HG02588 (cell line): ENCODE measurements at regions not wholly inside any gene's neighbourhood (a gene's known extent, or its start where the extent isn't known, plus 50 kb on each side); places are given as distances from the start of the nearest gene placed in this dataset.
"Not testable (repeated sequence)": the region's sequence is repeated elsewhere in the genome, so short reads cannot be mapped to it uniquely, and the experiment has no call there.

Experiments used
- ATAC-seq: cut with Tn5 transposase; IDR thresholded peaks from one replicate; pipeline ENCODE4 v1.9.1; 2021; ENCODE audit warnings: mild to moderate bottlenecking, moderate library complexity; ENCODE audit not compliant: unreplicated experiment

DNA sequence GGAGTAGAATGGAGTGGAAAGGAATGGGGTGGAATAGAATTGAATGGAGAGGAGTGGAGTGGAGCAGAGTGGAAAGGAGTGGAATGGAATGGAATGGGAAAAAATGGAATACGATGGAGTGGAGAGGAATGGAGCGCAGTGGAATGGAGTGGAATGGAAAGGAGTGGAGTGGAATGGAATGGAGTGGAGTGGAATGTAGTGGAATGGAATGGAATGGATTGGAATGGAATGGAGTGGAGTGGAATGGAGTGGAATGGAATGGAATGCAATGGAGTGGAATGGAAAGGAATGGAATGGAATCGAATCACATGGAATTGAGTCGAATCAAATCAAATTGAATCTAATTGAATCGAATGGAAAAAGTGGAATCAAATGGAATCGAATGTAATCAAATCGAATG, 1016.1 kb downstream of the CDY1 start:
- no peak for ATAC-seq

DNA sequence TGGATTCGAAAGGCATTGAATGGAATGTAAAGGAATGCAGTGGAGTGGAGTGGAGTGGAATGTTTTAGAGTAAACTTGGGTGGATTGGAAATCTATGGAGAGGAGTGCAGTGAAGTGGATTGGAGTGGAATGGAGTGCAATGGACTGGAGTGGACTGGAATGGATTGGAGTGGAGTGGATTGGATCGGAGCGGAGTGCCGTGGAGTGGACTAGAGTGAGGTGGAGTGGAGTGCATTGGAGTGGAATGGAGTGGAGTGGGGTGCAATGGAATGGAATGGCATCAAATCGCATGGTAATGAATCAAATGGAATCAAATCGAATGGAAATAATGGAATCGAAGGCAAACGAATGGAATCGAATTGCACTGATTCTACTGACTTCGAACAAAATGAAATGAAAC, 1023.9 kb downstream of the CDY1 start:
- ATAC-seq: not testable (repeated sequence)

DNA sequence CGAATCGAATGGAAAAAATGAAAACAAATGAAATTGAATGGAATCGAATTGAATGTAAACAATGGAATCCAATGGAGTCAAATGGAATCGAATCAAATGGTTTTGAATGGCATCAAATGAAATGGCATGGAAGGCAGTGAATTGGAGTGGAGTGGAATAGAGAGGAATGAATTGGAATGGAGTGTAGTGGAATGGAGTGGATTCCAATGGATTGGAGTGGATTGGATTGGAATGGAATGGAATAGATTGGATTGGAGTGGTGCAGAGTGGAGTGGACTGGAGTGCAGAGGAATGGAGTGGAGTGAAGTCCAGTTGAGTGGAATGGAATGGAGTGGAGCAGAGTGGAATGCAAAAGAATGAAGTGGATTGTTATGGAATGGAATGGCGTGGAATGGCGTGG, 1026.3 kb downstream of the CDY1 start:
- ATAC-seq: not testable (repeated sequence)

DNA sequence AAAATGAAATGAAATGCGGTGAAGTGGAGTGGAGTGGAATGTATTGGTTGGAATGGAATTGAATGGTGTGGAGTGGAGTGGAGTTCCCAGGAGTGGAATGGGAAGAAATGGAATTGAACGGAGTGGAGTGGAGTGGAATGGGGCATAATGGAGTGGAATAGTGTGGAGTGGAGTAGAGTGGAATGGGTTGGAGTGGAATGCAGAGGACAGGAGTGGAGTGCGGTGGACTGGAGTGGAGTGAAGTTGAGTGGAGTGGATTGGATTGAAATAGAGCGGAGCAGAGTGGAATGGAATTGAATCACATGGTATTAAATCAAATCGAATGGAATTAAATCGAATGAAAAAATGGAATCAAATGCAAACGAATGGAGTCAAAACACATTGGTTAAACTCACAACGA, 1042.3 kb downstream of the CDY1 start:
- not testable (repeated sequence) for ATAC-seq

DNA sequence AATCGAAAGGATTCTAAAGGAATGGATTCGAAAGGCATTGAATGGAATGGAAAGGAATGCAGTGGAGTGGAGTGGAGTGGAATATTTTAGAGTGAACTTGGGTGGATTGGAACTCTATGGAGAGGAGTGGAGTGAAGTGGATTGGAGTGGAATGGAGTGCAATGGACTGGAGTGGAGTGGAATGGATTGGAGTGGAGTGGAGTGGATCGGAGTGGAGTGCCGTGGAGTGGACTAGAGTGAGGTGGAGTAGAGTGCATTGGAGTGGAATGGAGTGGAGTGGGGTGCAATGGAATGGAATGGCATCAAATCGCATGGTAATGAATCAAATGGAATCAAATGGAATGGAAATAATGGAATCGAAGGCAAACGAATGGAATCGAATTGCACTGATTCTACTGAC, 1044.8 kb downstream of the CDY1 start:
- not testable (repeated sequence) for ATAC-seq

DNA sequence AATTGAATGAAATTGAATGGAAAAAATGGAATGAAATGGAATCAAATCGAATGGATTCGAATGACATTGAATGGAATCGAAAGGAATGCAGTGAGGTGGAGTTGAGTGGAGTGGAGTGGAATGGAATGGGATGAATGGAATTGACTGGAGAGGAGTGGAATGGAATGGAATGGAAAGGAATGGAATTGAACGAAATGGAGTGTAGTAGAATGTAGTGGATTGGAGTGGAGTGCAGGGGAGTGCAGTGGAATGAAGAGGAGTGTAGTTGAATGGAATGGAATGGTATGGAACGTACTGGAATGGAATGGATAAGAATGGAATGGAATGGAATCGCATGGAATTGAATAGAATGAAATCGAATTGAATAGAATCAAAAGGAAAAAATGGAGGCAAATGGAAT, 1047.3 kb downstream of the CDY1 start:
- ATAC-seq: not testable (repeated sequence)

DNA sequence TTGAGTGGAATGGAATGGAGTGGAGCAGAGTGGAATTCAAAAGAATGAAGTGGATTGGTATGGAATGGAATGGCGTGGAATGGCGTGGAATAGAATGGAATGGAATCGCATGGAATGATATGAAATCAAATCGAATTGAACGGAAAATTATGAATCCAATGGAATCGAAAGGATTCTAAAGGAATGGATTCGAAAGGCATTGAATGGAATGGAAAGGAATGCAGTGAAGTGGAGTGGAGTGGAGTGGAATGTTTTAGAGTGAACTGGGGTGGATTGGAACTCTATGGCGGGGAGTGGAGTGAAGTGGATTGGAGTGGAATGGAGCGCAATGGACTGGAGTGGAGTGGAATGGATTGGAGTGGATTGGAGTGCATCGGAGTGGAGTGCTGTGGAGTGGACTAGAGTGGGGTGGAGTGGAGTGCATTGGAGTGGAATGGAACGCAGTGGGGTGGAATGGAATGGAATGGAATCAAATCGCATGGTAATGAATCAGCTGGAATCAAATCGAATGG, 1048.5 kb downstream of the CDY1 start:
- peak; percentile 40 for ATAC-seq

DNA sequence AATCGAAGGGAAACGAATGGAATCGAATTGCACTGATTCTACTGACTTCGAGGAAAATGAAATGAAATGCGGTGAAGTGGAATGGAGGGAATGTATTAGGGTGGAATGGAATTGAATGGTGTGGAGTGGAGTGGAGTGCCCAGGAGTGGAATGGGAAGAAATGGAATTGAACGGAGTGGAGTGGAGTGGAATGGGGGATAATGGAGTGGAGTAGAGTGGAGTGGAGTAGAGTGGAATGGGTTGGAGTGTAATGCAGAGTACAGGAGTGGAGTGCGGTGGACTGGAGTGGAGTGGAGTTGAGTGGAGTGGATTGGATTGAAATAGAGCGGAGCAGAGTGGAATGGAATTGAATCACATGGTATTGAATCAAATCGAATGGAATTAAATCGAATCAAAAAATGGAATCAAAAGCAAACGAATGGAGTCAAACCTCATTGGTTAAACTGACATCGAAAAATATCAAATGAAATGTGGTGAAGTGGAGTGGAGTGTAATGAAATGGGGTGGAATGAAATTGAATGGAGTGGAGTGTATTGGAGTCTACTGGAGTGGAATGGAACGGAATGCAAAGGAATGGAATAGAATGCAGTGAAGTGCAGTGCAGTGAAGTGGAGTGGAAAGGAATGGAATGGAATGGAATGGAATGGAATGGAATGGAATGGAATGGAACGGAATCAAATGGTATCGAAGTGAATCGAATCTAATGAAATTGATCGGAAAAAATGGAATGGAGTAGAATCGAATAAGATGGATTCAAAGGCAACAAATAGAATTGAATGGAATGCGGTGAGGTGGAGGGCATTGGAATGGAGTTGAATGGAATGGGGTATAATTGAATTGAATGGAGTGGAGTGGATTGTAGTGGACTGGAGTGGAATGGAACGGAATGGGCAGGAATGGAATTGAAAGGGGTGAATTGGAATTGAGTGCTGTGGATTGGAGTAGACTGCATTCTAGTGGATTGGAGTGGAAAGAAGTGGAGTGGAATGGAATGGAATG, 1049.3 kb downstream of the CDY1 start:
- peak; percentile 58 for ATAC-seq
